ENCODE measurements at regions not wholly inside any gene's neighbourhood (a gene's known extent, or its start where the extent isn't known, plus 50 kb on each side); places are given as distances from the start of the nearest gene placed in this dataset.
"Not testable (repeated sequence)": the region's sequence is repeated elsewhere in the genome, so short reads cannot be mapped to it uniquely, and the experiment has no call there.

DNA sequence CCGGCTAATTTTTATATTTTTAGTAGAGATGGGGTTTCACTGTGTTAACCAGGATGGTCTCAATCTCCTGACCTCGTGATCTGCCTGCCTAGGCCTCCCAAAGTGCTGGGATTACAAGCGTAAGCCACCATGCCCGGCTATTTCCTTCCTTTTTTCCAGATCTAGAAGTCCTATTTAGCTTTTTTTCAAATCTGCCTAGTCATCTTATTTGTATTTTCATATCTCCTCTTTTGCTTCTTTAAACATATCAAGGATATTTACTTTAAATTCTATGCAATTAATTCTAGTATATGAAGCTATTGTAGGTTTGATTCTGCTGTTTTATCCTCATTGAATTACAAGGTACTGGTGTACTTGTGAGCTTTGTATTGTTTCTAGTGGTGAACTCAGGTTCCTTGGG lies 119.1 kb downstream of the MACIR start:
- not testable (repeated sequence) for DNase-seq (ENCODE audit: low read depth)

GRCh38 chr5:103375863-103376591 lies 117.5 kb downstream of the MACIR start:
- DNase-seq (ENCODE audit: low read depth) = no peak

DNA sequence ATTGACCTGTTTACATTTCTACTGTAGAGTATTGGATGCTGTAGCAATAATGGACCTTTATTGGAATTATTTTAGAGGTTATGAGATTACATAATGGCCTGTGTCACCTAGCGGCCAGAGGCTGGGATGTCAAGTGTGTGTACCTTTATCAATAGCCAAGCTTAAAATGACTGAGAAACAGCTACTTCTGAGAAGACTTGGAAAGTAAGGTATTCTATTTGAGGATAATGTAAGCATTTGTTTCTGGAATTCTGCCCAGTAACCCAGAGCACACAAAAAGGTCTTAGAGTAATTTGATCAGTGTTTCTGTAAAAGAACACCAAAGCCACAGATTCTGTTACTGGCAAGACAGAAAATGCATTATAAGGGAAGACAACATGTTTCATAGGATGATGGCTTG lies 116.8 kb downstream of the MACIR start:
- no peak for DNase-seq (ENCODE audit: low read depth)

- no peak for DNase-seq (ENCODE audit: low read depth)
Observed at GRCh38 chr5:103374473-103374963, 116.0 kb downstream of the MACIR start.

DNA sequence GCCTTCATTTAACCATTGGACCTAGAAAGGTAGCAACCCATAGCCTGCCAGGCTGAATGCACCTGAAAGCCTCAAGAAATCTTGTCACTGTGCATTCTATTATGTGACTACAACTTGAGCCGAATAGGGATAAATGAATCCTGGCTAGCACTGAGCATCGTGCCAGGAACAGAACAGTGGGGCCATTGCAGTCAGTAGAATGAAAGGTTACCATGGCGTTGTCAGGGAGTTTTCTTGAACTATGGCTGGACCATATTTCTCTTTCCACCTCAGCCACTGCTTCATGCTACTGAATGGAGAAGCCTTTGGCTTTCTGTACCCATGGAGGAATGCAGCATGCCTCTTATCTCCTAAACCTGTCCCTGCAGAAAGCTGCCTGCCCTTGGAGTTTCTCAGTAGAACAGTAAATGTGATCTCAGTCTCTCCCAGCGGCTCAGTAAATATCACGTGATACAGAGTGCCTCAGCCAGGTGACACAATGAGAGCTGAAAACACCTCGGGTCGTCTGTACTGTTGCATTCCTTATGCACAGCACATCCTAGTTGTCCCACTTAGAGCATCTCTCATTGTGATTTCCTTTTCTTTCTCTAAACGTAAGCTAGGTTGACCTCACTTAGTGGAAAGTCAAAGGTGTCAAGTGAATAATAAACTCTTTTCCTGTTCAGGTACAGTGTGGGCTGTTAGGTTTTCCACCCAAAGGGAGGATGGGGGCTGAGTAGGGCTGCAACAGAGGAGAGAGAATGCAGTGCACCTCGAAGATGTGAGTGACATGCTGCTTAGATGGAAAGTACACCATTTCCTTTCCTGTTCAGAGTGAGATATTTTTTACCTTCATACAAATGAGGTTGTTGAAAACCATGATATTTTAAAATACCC lies 115.3 kb downstream of the MACIR start:
- DNase-seq (ENCODE audit: low read depth) = no peak

GRCh38 chr5:103371046-103371607 lies 112.6 kb downstream of the MACIR start:
- no peak for DNase-seq (ENCODE audit: low read depth)

- no peak for DNase-seq (ENCODE audit: low read depth)
Observed at GRCh38 chr5:103369125-103370120, 110.9 kb downstream of the MACIR start.

GRCh38 chr5:103367702-103368101 lies 109.1 kb downstream of the MACIR start:
- DNase-seq (ENCODE audit: low read depth) = no peak

GRCh38 chr5:103366918-103367549 lies 108.5 kb downstream of the MACIR start:
- DNase-seq (ENCODE audit: low read depth) = no peak

- no peak for DNase-seq (ENCODE audit: low read depth)
Observed at GRCh38 chr5:103364074-103364473, 105.5 kb downstream of the MACIR start.

DNA sequence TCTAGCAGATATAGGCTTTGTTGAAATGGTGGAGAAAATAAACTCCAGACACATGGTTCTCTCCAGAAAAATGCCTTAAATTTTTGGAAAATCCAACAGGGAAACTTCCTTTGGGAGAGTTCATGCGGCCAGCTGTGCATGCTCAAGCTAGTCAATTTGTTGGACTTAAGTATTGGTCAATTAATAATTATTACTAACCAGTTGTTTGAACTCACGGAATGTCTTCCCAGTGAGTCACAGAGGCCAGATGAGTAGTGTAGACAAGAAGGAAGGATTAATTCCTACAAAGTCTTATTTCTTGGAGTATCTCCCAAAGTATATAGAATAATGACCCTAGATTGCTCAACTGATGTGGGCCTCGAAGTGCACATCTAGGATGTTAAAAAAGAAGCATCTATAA lies 103.6 kb downstream of the MACIR start:
- DNase-seq (ENCODE audit: low read depth) = no peak

GRCh38 chr5:103360475-103360874 lies 101.9 kb downstream of the MACIR start:
- DNase-seq (ENCODE audit: low read depth) = no peak

DNA sequence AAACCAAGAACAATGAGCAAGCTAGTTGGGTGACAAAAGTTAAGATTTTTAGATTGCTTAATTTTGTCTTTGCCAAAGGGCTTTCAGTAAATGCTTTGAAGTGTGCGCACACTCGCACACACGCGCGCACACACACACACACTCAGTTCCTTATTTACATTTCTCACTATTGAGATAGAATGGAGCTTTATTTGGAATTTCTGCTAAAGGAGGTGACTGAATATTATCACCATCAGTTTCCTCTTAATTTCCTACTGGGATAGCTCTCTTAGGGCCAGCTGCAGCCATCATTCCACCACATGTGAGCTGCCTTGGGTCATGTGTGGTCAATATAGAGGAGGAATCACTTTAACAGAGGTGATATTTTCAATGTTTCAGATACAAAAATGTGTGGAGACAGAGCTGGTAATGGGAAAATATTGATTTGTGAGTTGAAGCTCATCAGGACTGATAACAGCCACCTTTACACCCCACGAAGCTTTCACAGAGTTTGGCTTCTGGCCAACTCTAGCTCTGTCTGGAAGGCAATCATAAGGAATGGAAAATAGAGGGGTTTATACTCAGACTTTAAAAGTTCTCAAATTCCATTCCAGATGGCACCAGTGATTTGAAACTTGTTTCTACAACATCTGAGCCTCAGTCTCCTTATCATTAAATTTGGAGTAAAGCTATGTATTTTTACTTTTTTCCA lies 99.9 kb downstream of the MACIR start:
- DNase-seq (ENCODE audit: low read depth) = no peak

DNA sequence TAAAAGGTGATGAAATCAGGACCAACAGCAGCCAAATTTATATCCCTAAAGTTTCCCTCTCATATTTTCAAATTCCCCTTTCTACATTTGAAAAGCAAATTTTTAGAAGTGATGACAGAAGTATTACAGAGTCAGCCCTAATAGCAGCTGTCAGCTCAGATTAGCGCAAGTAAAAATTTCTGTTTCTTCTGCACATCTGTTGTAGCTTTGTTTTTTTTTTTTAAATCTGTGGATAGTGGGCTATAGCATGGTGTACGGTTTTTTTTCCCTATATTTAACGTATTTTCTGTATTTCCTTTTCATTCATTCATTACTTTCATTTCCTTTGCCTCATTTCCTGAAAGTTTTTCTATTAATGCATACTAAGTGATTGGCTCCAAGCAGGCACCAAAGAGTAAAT lies 99.1 kb downstream of the MACIR start:
- DNase-seq (ENCODE audit: low read depth) = no peak

DNA sequence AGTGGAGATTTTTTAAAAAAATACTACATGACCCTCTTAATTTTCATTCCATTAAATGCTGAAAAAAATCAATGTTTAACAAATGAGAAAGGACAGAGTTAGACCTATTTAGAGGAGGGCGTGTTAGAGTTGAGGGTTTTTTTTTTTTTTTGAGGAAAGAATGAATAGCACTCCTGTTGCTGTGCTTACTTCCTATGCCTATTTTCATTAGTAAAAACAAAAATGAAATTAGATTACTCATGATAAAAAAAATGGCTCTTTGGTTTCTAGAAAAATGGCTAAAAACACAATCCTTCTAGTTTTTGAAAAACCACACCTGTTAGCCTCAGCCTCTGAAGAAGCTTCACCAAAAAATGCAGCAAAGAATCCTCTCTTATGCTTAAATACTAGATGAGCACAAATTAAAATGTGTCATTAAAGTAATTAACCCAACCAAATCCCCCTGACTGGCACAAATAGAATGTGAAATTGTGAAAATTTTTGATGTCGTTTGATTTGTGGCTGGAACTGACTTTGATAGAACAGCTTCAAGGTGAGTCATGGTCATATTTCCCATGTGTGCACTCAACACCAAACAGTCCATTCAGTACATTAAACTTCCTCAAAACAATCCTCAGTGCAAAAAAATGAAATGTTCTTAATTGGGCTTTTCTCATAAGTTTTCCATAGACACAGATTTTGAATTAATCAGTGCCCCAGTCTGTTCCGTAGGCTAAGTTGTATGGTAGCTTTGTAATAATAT lies 98.0 kb downstream of the MACIR start:
- DNase-seq (ENCODE audit: low read depth) = no peak

DNA sequence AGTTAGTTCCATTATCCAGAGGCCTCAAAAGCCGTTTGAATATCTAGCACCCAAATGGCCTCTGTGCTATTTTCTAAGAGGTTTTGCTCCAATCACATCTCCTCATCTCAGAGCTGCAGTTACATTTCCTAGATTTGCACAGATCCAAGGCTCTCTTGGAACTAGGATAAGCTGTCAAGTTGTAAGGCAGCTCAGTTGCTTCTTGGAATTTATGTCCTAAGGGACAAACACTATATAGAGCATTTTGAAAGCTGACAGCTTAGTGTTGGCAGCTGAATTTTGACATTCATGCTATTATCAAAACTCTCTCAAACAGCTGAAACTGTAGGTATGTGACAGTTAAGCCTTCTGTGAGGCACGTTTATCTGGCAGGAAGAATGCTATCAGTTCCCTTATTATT lies 97.0 kb downstream of the MACIR start:
- no peak for DNase-seq (ENCODE audit: low read depth)

DNA sequence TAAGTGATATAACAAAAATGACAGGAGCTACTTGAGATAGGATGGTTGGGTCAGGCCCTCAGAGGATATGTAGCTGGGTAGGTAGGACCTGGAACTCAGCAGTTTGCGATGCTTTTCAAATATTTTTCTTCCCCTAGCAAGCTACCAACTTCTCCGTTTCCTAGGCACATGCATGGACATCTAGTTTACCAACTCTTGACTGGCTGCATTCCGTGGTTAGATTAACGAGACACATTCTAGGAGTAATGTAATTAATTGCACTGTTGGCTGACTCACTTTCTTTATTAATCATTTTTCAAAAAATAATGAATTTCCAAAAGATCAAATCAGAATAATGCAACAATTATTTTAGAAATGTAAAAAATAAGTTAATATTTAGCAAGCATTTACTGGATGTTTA lies 95.9 kb downstream of the MACIR start:
- no peak for DNase-seq (ENCODE audit: low read depth)

DNA sequence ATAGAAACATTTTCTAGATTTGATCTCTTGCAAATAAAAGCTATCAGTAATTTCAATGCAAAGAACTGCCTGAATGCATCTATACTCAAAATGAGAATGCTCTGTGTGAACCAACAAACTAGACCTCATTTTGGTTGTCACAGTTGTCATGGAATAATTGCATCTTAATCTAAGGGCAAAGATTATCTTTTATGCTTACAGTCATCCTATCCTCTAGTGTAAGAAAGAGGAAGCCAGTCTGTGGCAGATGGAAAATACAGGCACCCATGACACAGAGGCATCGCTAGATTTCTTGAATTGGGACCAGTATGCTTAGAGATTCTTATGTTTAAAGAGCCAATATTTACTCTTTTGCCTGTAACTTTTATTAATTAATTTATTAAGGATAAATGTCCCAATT lies 95.0 kb downstream of the MACIR start:
- no peak for DNase-seq (ENCODE audit: low read depth)

DNA sequence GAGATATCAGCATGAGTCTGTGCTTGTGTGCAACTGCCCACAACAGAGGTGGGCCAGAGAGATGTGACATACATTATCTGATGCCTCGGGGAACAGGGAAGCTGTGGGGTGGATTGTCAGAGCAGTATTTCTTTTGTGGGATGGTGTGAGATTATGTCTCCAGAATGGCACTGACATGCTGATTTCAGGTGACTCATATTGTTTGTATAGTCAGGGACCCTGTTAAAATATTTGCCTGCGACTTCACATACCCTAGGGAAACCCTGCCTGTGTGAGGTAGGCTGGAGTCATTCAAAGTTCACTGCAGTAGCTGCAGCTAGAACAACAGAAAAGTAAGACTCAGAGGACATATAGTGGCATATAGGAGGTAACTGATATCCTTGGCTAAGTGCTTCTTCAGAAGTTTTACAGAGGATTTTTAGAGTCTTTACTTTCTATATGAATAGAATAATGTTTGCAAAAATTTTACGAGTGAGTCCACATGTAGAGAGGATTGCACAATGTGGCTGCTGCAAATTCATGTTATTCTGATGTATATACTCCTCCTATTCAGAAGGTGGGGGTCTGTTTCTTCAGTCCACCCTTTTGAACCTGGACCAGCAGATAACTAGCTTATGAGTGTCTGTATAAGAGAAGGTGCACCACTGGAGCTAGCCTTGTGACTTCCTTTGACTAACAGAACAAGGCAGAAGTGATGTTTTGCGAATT lies 89.3 kb downstream of the MACIR start:
- no peak for DNase-seq (ENCODE audit: low read depth)
